Esophagus squamous epithelium (tissue), 4 donors: ENCODE measurements at regions not wholly inside any gene's neighbourhood (a gene's known extent, or its start where the extent isn't known, plus 50 kb on each side); places are given as distances from the start of the nearest gene placed in this dataset.

ENCODE experiments used
- POLR2A ChIP-seq, 4 donors: fragments of 450-650 bp; IDR thresholded peaks; one replicate each; pipeline ENCODE4 v1.6.1; 2017; ENCODE audit warnings: antibody characterized with exemption in 4 of 4, mild to moderate bottlenecking in 4 of 4, moderate library complexity in 3 of 4
- TF ChIP-seq, protein P1 (sequence below), 6 experiments: fragments of 450-650 bp in 4 of 6; fragments of 200-600 bp in 2 of 6; sonication (generic) in 2 of 6; IDR thresholded peaks; one replicate each; pipeline ENCODE4 v1.5.1; 2016 to 2019; ENCODE audit warnings: antibody characterized with exemption in 6 of 6, mild to moderate bottlenecking in 4 of 6, moderate library complexity in 4 of 6

DNA sequence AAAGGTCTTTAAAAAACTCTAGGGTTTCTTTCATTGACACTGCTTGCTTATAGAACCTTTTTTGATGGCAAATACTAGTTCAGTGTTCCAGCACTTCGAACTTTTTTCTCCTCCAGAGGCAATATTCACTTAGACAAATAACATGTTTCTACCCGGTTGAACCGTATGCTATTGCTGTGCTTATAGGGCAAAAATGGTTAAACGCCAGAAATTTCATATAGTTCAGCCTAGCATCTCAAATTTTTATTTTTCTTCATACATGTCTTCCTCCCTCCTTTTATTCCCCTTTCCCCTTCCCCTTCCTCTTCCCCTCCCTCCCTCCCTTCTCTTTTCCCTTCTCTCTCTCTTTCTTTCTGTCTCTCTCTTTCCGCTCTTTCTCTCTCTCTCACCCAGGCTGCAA is 96.9 kb upstream of the FSHR start:
- TF ChIP-seq, protein P1, sequence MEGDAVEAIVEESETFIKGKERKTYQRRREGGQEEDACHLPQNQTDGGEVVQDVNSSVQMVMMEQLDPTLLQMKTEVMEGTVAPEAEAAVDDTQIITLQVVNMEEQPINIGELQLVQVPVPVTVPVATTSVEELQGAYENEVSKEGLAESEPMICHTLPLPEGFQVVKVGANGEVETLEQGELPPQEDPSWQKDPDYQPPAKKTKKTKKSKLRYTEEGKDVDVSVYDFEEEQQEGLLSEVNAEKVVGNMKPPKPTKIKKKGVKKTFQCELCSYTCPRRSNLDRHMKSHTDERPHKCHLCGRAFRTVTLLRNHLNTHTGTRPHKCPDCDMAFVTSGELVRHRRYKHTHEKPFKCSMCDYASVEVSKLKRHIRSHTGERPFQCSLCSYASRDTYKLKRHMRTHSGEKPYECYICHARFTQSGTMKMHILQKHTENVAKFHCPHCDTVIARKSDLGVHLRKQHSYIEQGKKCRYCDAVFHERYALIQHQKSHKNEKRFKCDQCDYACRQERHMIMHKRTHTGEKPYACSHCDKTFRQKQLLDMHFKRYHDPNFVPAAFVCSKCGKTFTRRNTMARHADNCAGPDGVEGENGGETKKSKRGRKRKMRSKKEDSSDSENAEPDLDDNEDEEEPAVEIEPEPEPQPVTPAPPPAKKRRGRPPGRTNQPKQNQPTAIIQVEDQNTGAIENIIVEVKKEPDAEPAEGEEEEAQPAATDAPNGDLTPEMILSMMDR (IDR thresholded peaks at IDR 0.05) = no peak
- TF ChIP-seq POLR2A (IDR thresholded peaks at IDR 0.05) = no peak
